B cell (primary cell): ENCODE measurements at regions not wholly inside any gene's neighbourhood (a gene's known extent, or its start where the extent isn't known, plus 50 kb on each side); places are given as distances from the start of the nearest gene placed in this dataset.

Source experiments
- ATAC-seq: fragments of 200-7000 bp; cut with Tn5 transposase; one replicate; pipeline ENCODE4 v1.10.0; 2021; ENCODE audit warnings: low read depth, mild to moderate bottlenecking, moderate number of reproducible peaks, moderate library complexity
- CTCF ChIA-PET: fragments of 350-600 bp; sonication (Branson Sonifier 250); formaldehyde crosslinking; loops from one replicate; lab custom pipeline; 2021; ENCODE audit warnings: antibody characterized with exemption, inconsistent platforms; lab: Charles Lee
- POLR2A ChIA-PET: fragments of 350-600 bp; sonication (Branson Sonifier 250); formaldehyde crosslinking; loops from one replicate; lab custom pipeline; 2021; ENCODE audit warnings: antibody characterized with exemption; lab: Charles Lee
- DNase-seq: peaks from one replicate; pipeline ENCODE4 v3.0.0; 2013
- H2AFZ ChIP-seq: 2 replicates; pipeline ENCODE4 v1.6.1; 2012; ENCODE audit warnings: mild to moderate bottlenecking, low read depth, low read length; ENCODE audit not compliant: insufficient read depth, poor library complexity, severe bottlenecking
- H3K27ac ChIP-seq, 2 donors: 1 replicate in 1 of 2; 2 replicates in 1 of 2; pipeline ENCODE4 v1.5.1; 2012 to 2013; ENCODE audit warnings: low read length in 2 of 2, mild to moderate bottlenecking in 2 of 2, moderate library complexity in 1 of 2
- H3K27me3 ChIP-seq, 4 experiments: fragments of 200-600 bp in 1 of 4; sonication (generic) in 1 of 4; replicated peaks in 1 of 4; 1 replicate in 2 of 4; 2 replicates in 2 of 4; pipeline versions ENCODE4 v1.6.1 to v1.7.0; 2013 to 2016; ENCODE audit warnings: low read length in 3 of 4, mild to moderate bottlenecking in 2 of 4, mixed read lengths in 1 of 4, moderate library complexity in 1 of 4; ENCODE audit not compliant: insufficient read depth in 4 of 4, control insufficient read depth in 3 of 4; ENCODE audit errors: control extremely low read depth in 1 of 4
- H3K36me3 ChIP-seq, 2 experiments: replicated peaks in 1 of 2; 1 replicate in 1 of 2; 2 replicates in 1 of 2; pipeline versions ENCODE4 v1.6.1 to v1.7.1; 2013; ENCODE audit warnings: low read length in 1 of 2; ENCODE audit not compliant: insufficient read depth in 2 of 2, control insufficient read depth in 1 of 2; ENCODE audit errors: control extremely low read depth in 1 of 2, extremely low read depth in 1 of 2
- H3K4me1 ChIP-seq, 2 donors: fragments of 200-600 bp in 1 of 2; sonication (generic) in 1 of 2; 1 replicate in 1 of 2; 2 replicates in 1 of 2; pipeline versions ENCODE4 v1.5.1 to v1.6.1; 2013 to 2017; ENCODE audit warnings: low read length in 2 of 2; ENCODE audit not compliant: control insufficient read depth in 2 of 2, insufficient read depth in 2 of 2
- H3K4me2 ChIP-seq: replicated peaks from 2 replicates; pipeline ENCODE3; 2012; ENCODE audit warnings: mild to moderate bottlenecking, low read depth, low read length; ENCODE audit not compliant: poor library complexity, severe bottlenecking
- H3K4me3 ChIP-seq, 5 experiments: fragments of 200-600 bp in 1 of 5; sonication (generic) in 1 of 5; 1 replicate in 3 of 5; 2 replicates in 2 of 5; pipeline versions ENCODE4 v1.5.1 to v1.7.0; 2011 to 2016; ENCODE audit warnings: low read length in 4 of 5, mild to moderate bottlenecking in 4 of 5, low read depth in 2 of 5, control low read depth in 1 of 5, moderate library complexity in 1 of 5; ENCODE audit not compliant: insufficient read depth in 1 of 5; ENCODE audit errors: control extremely low read depth in 1 of 5, extremely low read depth in 1 of 5
- H3K79me2 ChIP-seq: fragments of 200-600 bp; sonication (generic); one replicate; pipeline ENCODE4 v1.6.0; 2016; ENCODE audit warnings: low read length; ENCODE audit not compliant: control insufficient read depth, insufficient read depth
- H3K9ac ChIP-seq: fragments of 200-600 bp; sonication (generic); 2 replicates; pipeline ENCODE4 v1.6.1; 2017; ENCODE audit warnings: mild to moderate bottlenecking, low read length, moderate library complexity
- H3K9me3 ChIP-seq, 3 donors: one replicate each; pipeline versions ENCODE4 v1.6.1 to v1.7.1; 2013; ENCODE audit warnings: low read length in 2 of 3; ENCODE audit not compliant: control insufficient read depth in 2 of 3, insufficient read depth in 1 of 3; ENCODE audit errors: control extremely low read depth in 1 of 3
- H4K20me1 ChIP-seq: 2 replicates; pipeline ENCODE4 v1.6.0; 2012; ENCODE audit warnings: mild to moderate bottlenecking, low read length; ENCODE audit not compliant: insufficient read depth, control insufficient read depth, poor library complexity, severe bottlenecking
- H3K27ac Mint-ChIP-seq: one replicate; pipeline ENCODE4 v1.8.0; 2021; ENCODE audit warnings: mixed read lengths
- H3K27me3 Mint-ChIP-seq: one replicate; pipeline ENCODE4 v1.8.0; 2021; ENCODE audit warnings: mixed read lengths
- H3K4me1 Mint-ChIP-seq: one replicate; pipeline ENCODE4 v1.8.0; 2021; ENCODE audit warnings: mixed read lengths
- H3K4me3 Mint-ChIP-seq: one replicate; pipeline ENCODE4 v1.8.0; 2021; ENCODE audit warnings: mixed read lengths
- H3K9me3 Mint-ChIP-seq: one replicate; pipeline ENCODE4 v1.8.0; 2022; ENCODE audit warnings: mixed read lengths; ENCODE audit not compliant: insufficient read depth
- EZH2 ChIP-seq: IDR thresholded peaks from 2 replicates; pipeline ENCODE4 v1.6.1; 2012; ENCODE audit warnings: borderline replicate concordance, low read depth, mild to moderate bottlenecking, moderate library complexity, low read length; ENCODE audit not compliant: insufficient read depth, poor library complexity, severe bottlenecking
- WGBS: methylation state at CpG from one replicate; pipeline ENCODE4 v1.1.5; 2013; ENCODE audit warnings: missing lambda C conversion rate; ENCODE audit not compliant: insufficient coverage; 5-methylcytosine and 5-hydroxymethylcytosine counted together
- intact Hi-C: fragments of 100-400 bp; cut with micrococcal nuclease; formaldehyde crosslinking; loops from one replicate; pipeline ENCODE4 v1.10.0; 2022
- TF ChIP-seq, protein P1 (sequence below): fragments of 200-600 bp; IDR thresholded peaks from one replicate; pipeline ENCODE4 v1.8.0; 2022; ENCODE audit warnings: antibody characterized with exemption, mild to moderate bottlenecking

DNA sequence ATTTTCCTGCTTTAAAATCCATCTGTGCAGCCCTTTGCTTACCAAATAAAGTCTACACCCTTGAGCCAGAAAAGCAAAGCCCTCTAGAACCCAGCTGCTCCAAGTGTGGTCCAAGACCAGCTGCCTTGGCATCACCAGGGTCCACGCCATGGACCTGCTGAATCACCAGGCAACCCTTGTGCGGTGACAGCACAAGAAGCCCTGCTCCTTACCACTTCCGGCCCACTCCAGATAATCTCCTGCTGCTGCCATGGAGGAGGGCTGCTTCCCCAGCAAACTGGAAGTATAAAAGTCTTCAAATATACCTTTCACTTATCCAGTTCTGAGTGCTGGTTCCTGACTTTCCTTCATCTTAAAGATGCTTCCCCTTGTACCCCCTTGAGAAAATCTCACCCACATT lies 106.0 kb upstream of the PKDCC start:
- no peak overlapping the region for H3K27ac Mint-ChIP-seq
- no peak overlapping the region for H3K27ac ChIP-seq
- H3K4me1 ChIP-seq, result no peaks in the 10 kb centered on the region
- H3K4me3 Mint-ChIP-seq, result no peak overlapping the region
- H3K27me3 ChIP-seq, result peaks cover 0 to 10% (median 1%) of the 10 kb centered on the region in 4 experiments
- TF ChIP-seq, protein P1, sequence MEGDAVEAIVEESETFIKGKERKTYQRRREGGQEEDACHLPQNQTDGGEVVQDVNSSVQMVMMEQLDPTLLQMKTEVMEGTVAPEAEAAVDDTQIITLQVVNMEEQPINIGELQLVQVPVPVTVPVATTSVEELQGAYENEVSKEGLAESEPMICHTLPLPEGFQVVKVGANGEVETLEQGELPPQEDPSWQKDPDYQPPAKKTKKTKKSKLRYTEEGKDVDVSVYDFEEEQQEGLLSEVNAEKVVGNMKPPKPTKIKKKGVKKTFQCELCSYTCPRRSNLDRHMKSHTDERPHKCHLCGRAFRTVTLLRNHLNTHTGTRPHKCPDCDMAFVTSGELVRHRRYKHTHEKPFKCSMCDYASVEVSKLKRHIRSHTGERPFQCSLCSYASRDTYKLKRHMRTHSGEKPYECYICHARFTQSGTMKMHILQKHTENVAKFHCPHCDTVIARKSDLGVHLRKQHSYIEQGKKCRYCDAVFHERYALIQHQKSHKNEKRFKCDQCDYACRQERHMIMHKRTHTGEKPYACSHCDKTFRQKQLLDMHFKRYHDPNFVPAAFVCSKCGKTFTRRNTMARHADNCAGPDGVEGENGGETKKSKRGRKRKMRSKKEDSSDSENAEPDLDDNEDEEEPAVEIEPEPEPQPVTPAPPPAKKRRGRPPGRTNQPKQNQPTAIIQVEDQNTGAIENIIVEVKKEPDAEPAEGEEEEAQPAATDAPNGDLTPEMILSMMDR, result no peak
- no peak for TF ChIP-seq EZH2
- H3K4me3 ChIP-seq, result no peak overlapping the region
- no peak overlapping the region for H3K4me2 ChIP-seq
- H3K9ac ChIP-seq, result no peak overlapping the region
- no peaks in the 10 kb centered on the region for H3K79me2 ChIP-seq
- 68% methylated on average over 2 of the region's 3 CpGs for WGBS
- no peak overlapping the region for H2AFZ ChIP-seq
- H3K27me3 Mint-ChIP-seq, result peaks cover 22% of the 10 kb centered on the region
- H3K36me3 ChIP-seq, result no peaks in the 10 kb centered on the region
- no peaks in the 10 kb centered on the region for H3K4me1 Mint-ChIP-seq
- intact Hi-C loops, result no loop called here
- no peaks in the 10 kb centered on the region for H3K9me3 ChIP-seq
- no peaks in the 10 kb centered on the region for H3K9me3 Mint-ChIP-seq
- H4K20me1 ChIP-seq, result no peaks in the 10 kb centered on the region
- POLR2A ChIA-PET, result no interaction called here
- ATAC-seq (no peak), DNase-seq (no peak)
- CTCF ChIA-PET, result interaction anchor here (0.7 kb wide), 1 partner anchor 542 kb away, joined by 3 read pairs; no protein-coding TSS in a partner anchor

DNA sequence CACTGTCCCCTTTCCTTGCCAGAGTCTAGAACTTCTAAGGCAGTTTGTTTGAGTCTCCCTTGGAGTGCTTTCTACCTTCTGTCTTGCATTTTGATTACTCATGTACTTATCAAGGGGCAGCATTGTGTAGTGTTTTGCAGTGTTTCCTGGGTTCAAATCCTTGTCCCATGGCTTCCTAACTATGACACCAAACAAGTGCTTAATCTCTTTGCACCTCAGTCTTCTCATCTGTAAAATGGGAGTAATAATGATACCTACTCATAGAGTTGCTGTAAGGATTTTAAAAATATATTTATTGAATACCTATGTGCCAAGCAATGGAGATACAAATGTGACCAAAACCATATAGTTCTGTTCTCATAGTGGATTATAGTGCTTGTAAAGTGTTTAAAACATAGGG lies 105.5 kb upstream of the PKDCC start:
- H3K36me3 ChIP-seq, result no peaks in the 10 kb centered on the region
- TF ChIP-seq, protein P1, result no peak
- no peak for TF ChIP-seq EZH2
- H3K9ac ChIP-seq, result no peak overlapping the region
- H3K79me2 ChIP-seq, result no peaks in the 10 kb centered on the region
- H4K20me1 ChIP-seq, result no peaks in the 10 kb centered on the region
- DNase-seq (no peak), ATAC-seq (no peak)
- Mint-ChIP-seq H3K27me3 (peaks cover 25% of the 10 kb centered on the region), H3K9me3 (no peaks in the 10 kb centered on the region), H3K4me3 (no peak overlapping the region), H3K27ac (no peak overlapping the region), H3K4me1 (no peaks in the 10 kb centered on the region)
- ChIA-PET POLR2A (no interaction called here), CTCF (interaction anchor here (0.7 kb wide), 1 partner anchor 542 kb away, joined by 3 read pairs; no protein-coding TSS in a partner anchor)
- no peak overlapping the region for H3K27ac ChIP-seq
- no peak overlapping the region for H2AFZ ChIP-seq
- H3K9me3 ChIP-seq, result no peaks in the 10 kb centered on the region
- H3K27me3 ChIP-seq, result peaks cover 0 to 10% (median 1%) of the 10 kb centered on the region in 4 experiments
- H3K4me3 ChIP-seq, result no peak overlapping the region
- no peaks in the 10 kb centered on the region for H3K4me1 ChIP-seq
- intact Hi-C loops, result no loop called here
- H3K4me2 ChIP-seq, result no peak overlapping the region
